ENCODE measurements at regions not wholly inside any gene's neighbourhood (a gene's known extent, or its start where the extent isn't known, plus 50 kb on each side); places are given as distances from the start of the nearest gene placed in this dataset.

- TF ChIP-seq CTCF (IDR thresholded peaks at IDR 0.05 in 4 of 5, conservative IDR thresholded peaks at IDR 0.05 in 1 of 5) (no peak), POLR2A (IDR thresholded peaks at IDR 0.05) (no peak)
Measured at GRCh38 chr21:20108976-20109540, 889.2 kb upstream of the NCAM2 start.

All from gastrocnemius medialis (tissue), 4 donors.